Astrocyte (in vitro differentiated cells and primary cell): ENCODE measurements at regions not wholly inside any gene's neighbourhood (a gene's known extent, or its start where the extent isn't known, plus 50 kb on each side); places are given as distances from the start of the nearest gene placed in this dataset.

Source experiments
- DNase-seq: peaks from one replicate; pipeline ENCODE4 v3.0.0-alpha.2; 2010; ENCODE audit warnings: low read depth
- FAIRE-seq: peaks from 2 replicates; lab custom pipeline; 2011; peaks lifted over from hg19 to GRCh38; lab: Jason Lieb, UNC
- H2AFZ ChIP-seq: 2 replicates; pipeline ENCODE4 v1.6.0; 2012; ENCODE audit warnings: low read depth, low read length, inconsistent platforms
- H3K27ac ChIP-seq: 2 replicates; pipeline ENCODE4 v1.5.1; 2011; ENCODE audit warnings: low read depth, low read length, inconsistent platforms
- H3K27me3 ChIP-seq: 2 replicates; pipeline ENCODE4 v1.6.0; 2011; ENCODE audit warnings: low read length, inconsistent platforms; ENCODE audit not compliant: insufficient read depth
- H3K36me3 ChIP-seq: 2 replicates; pipeline ENCODE4 v1.5.1; 2011; ENCODE audit warnings: low read length, inconsistent platforms; ENCODE audit not compliant: insufficient read depth
- H3K4me1 ChIP-seq: 2 replicates; pipeline ENCODE4 v1.5.1; 2011; ENCODE audit warnings: low read length, inconsistent platforms; ENCODE audit not compliant: insufficient read depth
- H3K4me2 ChIP-seq: 2 replicates; pipeline ENCODE4 v1.6.0; 2012; ENCODE audit warnings: low read length, inconsistent platforms
- H3K4me3 ChIP-seq: 2 replicates; pipeline ENCODE4 v1.5.1; 2011; ENCODE audit warnings: low read depth, mild to moderate bottlenecking, low read length, inconsistent platforms; ENCODE audit not compliant: insufficient read depth
- H3K79me2 ChIP-seq: 2 replicates; pipeline ENCODE4 v1.6.0; 2012; ENCODE audit warnings: mild to moderate bottlenecking, low read length, inconsistent platforms; ENCODE audit not compliant: insufficient read depth
- H3K9ac ChIP-seq: 2 replicates; pipeline ENCODE4 v1.6.0; 2012; ENCODE audit warnings: mild to moderate bottlenecking, low read length, inconsistent platforms
- H3K9me3 ChIP-seq: 2 replicates; pipeline ENCODE4 v1.5.1; 2012; ENCODE audit warnings: low read depth, mild to moderate bottlenecking, low read length, inconsistent platforms; ENCODE audit not compliant: insufficient read depth
- H4K20me1 ChIP-seq: 2 replicates; pipeline ENCODE4 v1.6.0; 2012; ENCODE audit warnings: low read length, inconsistent platforms; ENCODE audit not compliant: insufficient read depth
- H3K27ac Mint-ChIP-seq: one replicate; pipeline ENCODE4 v1.8.0; 2021; ENCODE audit warnings: mild to moderate bottlenecking, mixed read lengths; ENCODE audit not compliant: unreplicated experiment
- H3K27me3 Mint-ChIP-seq: one replicate; pipeline ENCODE4 v1.8.0; 2021; ENCODE audit warnings: low read depth, mixed read lengths; ENCODE audit not compliant: unreplicated experiment
- H3K36me3 Mint-ChIP-seq: one replicate; pipeline ENCODE4 v1.8.0; 2021; ENCODE audit warnings: low read depth, mixed read lengths; ENCODE audit not compliant: unreplicated experiment
- H3K4me1 Mint-ChIP-seq: one replicate; pipeline ENCODE4 v1.8.0; 2021; ENCODE audit warnings: low read depth, mixed read lengths; ENCODE audit not compliant: unreplicated experiment
- H3K4me3 Mint-ChIP-seq: one replicate; pipeline ENCODE4 v1.8.0; 2021; ENCODE audit warnings: mild to moderate bottlenecking, moderate library complexity, mixed read lengths; ENCODE audit not compliant: unreplicated experiment
- H3K9me3 Mint-ChIP-seq: one replicate; pipeline ENCODE4 v1.8.0; 2021; ENCODE audit warnings: mild to moderate bottlenecking, mixed read lengths; ENCODE audit not compliant: unreplicated experiment
- CTCF ChIP-seq: IDR thresholded peaks from 2 replicates; pipeline ENCODE4 v1.5.1; 2011; ENCODE audit warnings: low read depth, mild to moderate bottlenecking, inconsistent platforms, low read length, moderate library complexity; ENCODE audit not compliant: insufficient read depth
- EZH2 ChIP-seq: IDR thresholded peaks from 2 replicates; pipeline ENCODE4 v1.6.1; 2012; ENCODE audit warnings: mild to moderate bottlenecking, low read length, inconsistent platforms; ENCODE audit not compliant: insufficient read depth

- no peak overlapping the region for H3K4me3 ChIP-seq
- H3K9ac ChIP-seq, result no peak overlapping the region
- TF ChIP-seq CTCF (no peak), EZH2 (no peak)
- no peak overlapping the region for H3K27ac ChIP-seq
- Mint-ChIP-seq H3K4me1 (peaks cover 13% of the 10 kb centered on the region), H3K4me3 (no peak overlapping the region), H3K27ac (no peak overlapping the region), H3K27me3 (peaks cover 42% of the 10 kb centered on the region), H3K36me3 (peaks cover 2% of the 10 kb centered on the region), H3K9me3 (peaks cover 5% of the 10 kb centered on the region)
- H3K9me3 ChIP-seq, result no peaks in the 10 kb centered on the region
- H3K27me3 ChIP-seq, result peaks cover 36% of the 10 kb centered on the region
- no peak overlapping the region for H2AFZ ChIP-seq
- no peak for FAIRE-seq
- H3K4me1 ChIP-seq, result peaks cover 6% of the 10 kb centered on the region
- DNase-seq, result no peak
- no peaks in the 10 kb centered on the region for H3K79me2 ChIP-seq
- no peaks in the 10 kb centered on the region for H3K36me3 ChIP-seq
- H4K20me1 ChIP-seq, result no peaks in the 10 kb centered on the region
- H3K4me2 ChIP-seq, result no peak overlapping the region
These were observed 91.9 kb downstream of the RTP5 start for GRCh38 chr2:241961454-241961853.

GRCh38 chr2:241964133-241964532 is 94.6 kb downstream of the RTP5 start:
- Mint-ChIP-seq H3K4me1 (peaks cover 19% of the 10 kb centered on the region), H3K27me3 (peaks cover 25% of the 10 kb centered on the region), H3K36me3 (peaks cover 2% of the 10 kb centered on the region), H3K27ac (no peak overlapping the region), H3K9me3 (no peaks in the 10 kb centered on the region), H3K4me3 (no peak overlapping the region)
- H3K9ac ChIP-seq, result no peak overlapping the region
- H3K27me3 ChIP-seq, result peaks cover 37% of the 10 kb centered on the region
- peaks cover 14% of the 10 kb centered on the region for H3K4me1 ChIP-seq
- no peak overlapping the region for H2AFZ ChIP-seq
- DNase-seq, result no peak
- no peaks in the 10 kb centered on the region for H3K79me2 ChIP-seq
- no peak overlapping the region for H3K27ac ChIP-seq
- no peak overlapping the region for H3K4me3 ChIP-seq
- H3K4me2 ChIP-seq, result no peak overlapping the region
- no peak for FAIRE-seq
- H3K36me3 ChIP-seq, result no peaks in the 10 kb centered on the region
- peaks cover 5% of the 10 kb centered on the region for H4K20me1 ChIP-seq
- TF ChIP-seq CTCF (no peak), EZH2 (no peak)
- no peaks in the 10 kb centered on the region for H3K9me3 ChIP-seq

- H3K9me3 ChIP-seq, result no peaks in the 10 kb centered on the region
- peak overlapping the region; percentile 8 for H3K9ac ChIP-seq
- H3K36me3 ChIP-seq, result no peaks in the 10 kb centered on the region
- no peak overlapping the region for H2AFZ ChIP-seq
- DNase-seq, result peak; percentile 98
- no peak for TF ChIP-seq CTCF
- no peak for TF ChIP-seq EZH2
- H3K27ac ChIP-seq, result peak overlapping the region; percentile 24
- peak; percentile 81 for FAIRE-seq
- peak overlapping the region; percentile 77 for H3K4me2 ChIP-seq
- peaks cover 19% of the 10 kb centered on the region for H3K4me1 Mint-ChIP-seq
- peaks cover 20% of the 10 kb centered on the region for H3K27me3 Mint-ChIP-seq
- H3K4me1 ChIP-seq, result peaks cover 14% of the 10 kb centered on the region
- H4K20me1 ChIP-seq, result peaks cover 5% of the 10 kb centered on the region
- H3K4me3 Mint-ChIP-seq, result no peak overlapping the region
- no peaks in the 10 kb centered on the region for H3K79me2 ChIP-seq
- H3K9me3 Mint-ChIP-seq, result no peaks in the 10 kb centered on the region
- peak overlapping the region; percentile 86 for H3K27ac Mint-ChIP-seq
- H3K27me3 ChIP-seq, result peaks cover 33% of the 10 kb centered on the region
- peak overlapping the region; percentile 26 for H3K4me3 ChIP-seq
- H3K36me3 Mint-ChIP-seq, result peaks cover 2% of the 10 kb centered on the region
These were observed 96.4 kb downstream of the RTP5 start for GRCh38 chr2:241965931-241966412.
